GM12875 (cell line): ENCODE measurements at regions not wholly inside any gene's neighbourhood (a gene's known extent, or its start where the extent isn't known, plus 50 kb on each side); places are given as distances from the start of the nearest gene placed in this dataset.
"Not testable (repeated sequence)": the region's sequence is repeated elsewhere in the genome, so short reads cannot be mapped to it uniquely, and the experiment has no call there.

Experiments
- H3K4me3 ChIP-seq: one replicate; pipeline ENCODE4 v1.5.1; 2011; ENCODE audit warnings: low read depth, low read length, control low read depth
- CTCF ChIP-seq: IDR thresholded peaks from 2 replicates; pipeline ENCODE4 v1.5.1; 2011; ENCODE audit warnings: low read depth, mild to moderate bottlenecking, control low read depth, inconsistent platforms, low read length, moderate library complexity, borderline replicate concordance; ENCODE audit not compliant: insufficient read depth

GRCh38 chr10:29730458-29730857 lies 95.7 kb upstream of the SVIL start:
- no peak overlapping the region for H3K4me3 ChIP-seq
- TF ChIP-seq CTCF: no peak

GRCh38 chr10:29728541-29729049 lies 93.8 kb upstream of the SVIL start:
- no peak for TF ChIP-seq CTCF
- no peak overlapping the region for H3K4me3 ChIP-seq

GRCh38 chr10:29725927-29726326 lies 91.2 kb upstream of the SVIL start:
- H3K4me3 ChIP-seq: not testable (repeated sequence)

GRCh38 chr10:29725133-29725720 lies 90.5 kb upstream of the SVIL start:
- no peak overlapping the region for H3K4me3 ChIP-seq
- TF ChIP-seq CTCF: no peak

GRCh38 chr10:29723726-29724125 lies 89.0 kb upstream of the SVIL start:
- H3K4me3 ChIP-seq: no peak overlapping the region

GRCh38 chr10:29722777-29723176 lies 88.0 kb upstream of the SVIL start:
- H3K4me3 ChIP-seq: no peak overlapping the region
- no peak for TF ChIP-seq CTCF

More at GRCh38 chr10:29723726-29724125, 89.0 kb upstream of the SVIL start:
- TF ChIP-seq CTCF: no peak

GRCh38 chr10:29720149-29720548 lies 85.4 kb upstream of the SVIL start:
- TF ChIP-seq CTCF: no peak
- H3K4me3 ChIP-seq: no peak overlapping the region
